Uterus (tissue), 2 donors: ENCODE measurements at regions not wholly inside any gene's neighbourhood (a gene's known extent, or its start where the extent isn't known, plus 50 kb on each side); places are given as distances from the start of the nearest gene placed in this dataset.
A peak's percentile ranks its signal among the peaks of the same experiment; 100 is the strongest.

Experiments
- CTCF ChIP-seq, 4 experiments: fragments of 200-600 bp in 2 of 4; fragments of 450-650 bp in 2 of 4; sonication (generic) in 2 of 4; IDR thresholded peaks; one replicate each; pipeline ENCODE4 v1.5.1; 2016 to 2019; ENCODE audit warnings: antibody characterized with exemption in 4 of 4, mild to moderate bottlenecking in 2 of 4, moderate library complexity in 1 of 4
- POLR2A ChIP-seq, 2 donors: fragments of 450-650 bp; IDR thresholded peaks; one replicate each; pipeline ENCODE4 v1.6.1; 2016; ENCODE audit warnings: antibody characterized with exemption in 2 of 2, mild to moderate bottlenecking in 1 of 2, moderate library complexity in 1 of 2

GRCh38 chr5:158154226-158155005 is 295.5 kb upstream of the CLINT1 start:
- TF ChIP-seq CTCF (IDR thresholded peaks at IDR 0.05) (peak in 1 of 4 experiments; percentile 7), POLR2A (IDR thresholded peaks at IDR 0.05) (no peak)
